IMR-90 (cell line): ENCODE measurements at regions not wholly inside any gene's neighbourhood (a gene's known extent, or its start where the extent isn't known, plus 50 kb on each side); places are given as distances from the start of the nearest gene placed in this dataset.

Experiments
- BHLHE40 ChIP-seq: fragments of 150-350 bp; IDR thresholded peaks from 2 replicates; pipeline ENCODE4 v1.6.1; 2016; ENCODE audit warnings: mild to moderate bottlenecking, low read depth, low read length
- CHD1 ChIP-seq: IDR thresholded peaks from 2 replicates; pipeline ENCODE4 v1.6.1; 2012; ENCODE audit warnings: low read depth, low read length, improper control_type of control experiment
- CTCF ChIP-seq: conservative IDR thresholded peaks from 2 replicates; pipeline ENCODE4 v1.5.1; 2012; ENCODE audit warnings: mild to moderate bottlenecking, low read depth, low read length, improper control_type of control experiment
- ELK1 ChIP-seq: fragments of 150-350 bp; IDR thresholded peaks from 2 replicates; pipeline ENCODE4 v1.6.1; 2016; ENCODE audit warnings: low read depth, mild to moderate bottlenecking, low read length, moderate library complexity, borderline replicate concordance
- FOS ChIP-seq: fragments of 150-350 bp; IDR thresholded peaks from 2 replicates; pipeline ENCODE4 v1.6.1; 2016; ENCODE audit warnings: low read depth, low read length
- MAFK ChIP-seq: IDR thresholded peaks from 2 replicates; pipeline ENCODE4 v1.6.1; 2012; ENCODE audit warnings: low read depth, low read length, improper control_type of control experiment
- MAZ ChIP-seq: IDR thresholded peaks from 2 replicates; pipeline ENCODE4 v1.6.1; 2012; ENCODE audit warnings: low read depth, mild to moderate bottlenecking, low read length, improper control_type of control experiment, moderate library complexity, borderline replicate concordance
- NFE2L2 ChIP-seq: fragments of 150-350 bp; IDR thresholded peaks from 2 replicates; pipeline ENCODE4 v1.6.1; 2016; ENCODE audit warnings: low read depth, mild to moderate bottlenecking, low read length
- POLR2A ChIP-seq: IDR thresholded peaks from 2 replicates; pipeline ENCODE4 v1.6.1; 2012; ENCODE audit warnings: mild to moderate bottlenecking, low read depth, low read length
- RAD21 ChIP-seq: IDR thresholded peaks from 2 replicates; pipeline ENCODE4 v1.6.1; 2012; ENCODE audit warnings: low read length, improper control_type of control experiment
- RCOR1 ChIP-seq: IDR thresholded peaks from 2 replicates; pipeline ENCODE4 v1.6.1; 2012; ENCODE audit warnings: mild to moderate bottlenecking, low read length, improper control_type of control experiment; ENCODE audit not compliant: insufficient replicate concordance
- RFX5 ChIP-seq: IDR thresholded peaks from 2 replicates; pipeline ENCODE4 v1.8.0; 2012; ENCODE audit warnings: low read depth, mild to moderate bottlenecking, low read length, moderate library complexity
- SMC3 ChIP-seq: fragments of 150-350 bp; IDR thresholded peaks from 2 replicates; pipeline ENCODE4 v1.6.1; 2016; ENCODE audit warnings: low read depth, mild to moderate bottlenecking, antibody characterized with exemption, low read length, moderate library complexity
- USF2 ChIP-seq: fragments of 150-350 bp; IDR thresholded peaks from 2 replicates; pipeline ENCODE4 v1.6.1; 2017; ENCODE audit warnings: mild to moderate bottlenecking, antibody characterized with exemption, low read length, low read depth

GRCh38 chr7:114312649-114313048 is 102.0 kb upstream of the FOXP2 start:
- TF ChIP-seq CTCF (no peak), NFE2L2 (no peak), POLR2A (no peak), RAD21 (no peak), FOS (no peak), USF2 (no peak), MAFK (no peak), RFX5 (no peak), CHD1 (no peak), MAZ (no peak), SMC3 (no peak), RCOR1 (no peak), BHLHE40 (no peak), ELK1 (no peak)
